IMR-90 (cell line): ENCODE measurements at regions not wholly inside any gene's neighbourhood (a gene's known extent, or its start where the extent isn't known, plus 50 kb on each side); places are given as distances from the start of the nearest gene placed in this dataset.

Experiments used
- ATAC-seq: fragments of 200-7000 bp; cut with Tn5 transposase; 2 replicates; pipeline ENCODE4 v1.9.1; 2020; ENCODE audit warnings: low read depth, mild to moderate bottlenecking, moderate library complexity
- BruUV-seq: library from RNA; stranded (reverse); fragments of 400-500 nt; replicated peaks from 2 replicates; lab custom pipeline; 2021; lab: Mats Ljungman, UMichigan
- CTCF ChIA-PET: fragments of 300-600 bp; formaldehyde crosslinking; extraction: SDS; loops from one replicate; lab custom pipeline; 2021; ENCODE audit warnings: antibody characterized with exemption; lab: Yijun Ruan, JAX
- POLR2A ChIA-PET: fragments of 300-600 bp; sonication (Branson Sonifier 250); formaldehyde crosslinking; loops from one replicate; lab custom pipeline; 2022; ENCODE audit warnings: antibody characterized with exemption; ENCODE audit not compliant: unreplicated experiment; lab: Charles Lee
- DNase-seq: peaks from one replicate; pipeline ENCODE4 v3.0.0; 2013
- H2AFZ ChIP-seq: replicated peaks from 2 replicates; pipeline ENCODE3; 2013; ENCODE audit warnings: low read length, mild to moderate bottlenecking; ENCODE audit not compliant: poor library complexity
- H2AK5ac ChIP-seq: 2 replicates; pipeline ENCODE4 v1.6.1; 2013; ENCODE audit warnings: low read depth, low read length, inconsistent platforms
- H2AK9ac ChIP-seq: replicated peaks from 2 replicates; pipeline ENCODE3; 2013; ENCODE audit warnings: mild to moderate bottlenecking, low read depth, low read length, moderate library complexity; ENCODE audit not compliant: poor library complexity
- H2BK120ac ChIP-seq: 2 replicates; pipeline ENCODE4 v1.6.1; 2013; ENCODE audit warnings: low read depth, low read length, inconsistent platforms
- H2BK15ac ChIP-seq: 3 replicates; pipeline ENCODE4 v1.6.1; 2013; ENCODE audit warnings: low read depth, low read length, inconsistent platforms
- H2BK20ac ChIP-seq: 2 replicates; pipeline ENCODE4 v1.6.1; 2013; ENCODE audit warnings: low read depth, mild to moderate bottlenecking, inconsistent platforms, low read length, moderate library complexity
- H2BK5ac ChIP-seq: 2 replicates; pipeline ENCODE4 v1.6.1; 2013; ENCODE audit warnings: mild to moderate bottlenecking, low read depth, low read length, inconsistent platforms; ENCODE audit not compliant: poor library complexity, severe bottlenecking
- H3K14ac ChIP-seq: replicated peaks from 2 replicates; pipeline ENCODE4 v1.6.1; 2013; ENCODE audit warnings: low read depth, low read length, inconsistent platforms
- H3K18ac ChIP-seq: 2 replicates; pipeline ENCODE4 v1.6.1; 2013; ENCODE audit warnings: low read depth, low read length, control low read depth
- H3K23ac ChIP-seq: 2 replicates; pipeline ENCODE4 v1.6.1; 2013; ENCODE audit warnings: low read depth, low read length, inconsistent platforms
- H3K27ac ChIP-seq: 2 replicates; pipeline ENCODE4 v1.5.1; 2013; ENCODE audit warnings: mild to moderate bottlenecking, control low read depth, low read length; ENCODE audit not compliant: insufficient read depth
- H3K27me3 ChIP-seq: 2 replicates; pipeline ENCODE4 v1.6.1; 2013; ENCODE audit warnings: low read length; ENCODE audit not compliant: control insufficient read depth, insufficient read depth
- H3K36me3 ChIP-seq: 2 replicates; pipeline ENCODE4 v1.6.1; 2013; ENCODE audit warnings: low read length, mixed read lengths; ENCODE audit not compliant: control insufficient read depth, insufficient read depth
- H3K4ac ChIP-seq: 2 replicates; pipeline ENCODE4 v1.6.1; 2013; ENCODE audit warnings: low read depth, low read length, inconsistent platforms
- H3K4me1 ChIP-seq: 2 replicates; pipeline ENCODE4 v1.6.1; 2013; ENCODE audit warnings: low read length, mixed read lengths; ENCODE audit not compliant: control insufficient read depth, insufficient read depth
- H3K4me2 ChIP-seq: 2 replicates; pipeline ENCODE4 v1.6.1; 2013; ENCODE audit warnings: low read depth, mild to moderate bottlenecking, control low read depth, low read length, moderate library complexity
- H3K4me3 ChIP-seq: 2 replicates; pipeline ENCODE4 v1.5.1; 2013; ENCODE audit warnings: low read depth, mild to moderate bottlenecking, control low read depth, low read length, moderate library complexity; ENCODE audit not compliant: insufficient read depth
- H3K56ac ChIP-seq: 2 replicates; pipeline ENCODE4 v1.6.1; 2013; ENCODE audit warnings: low read length, inconsistent platforms; ENCODE audit not compliant: insufficient read depth; ENCODE audit errors: extremely low read depth
- H3K79me1 ChIP-seq, 2 experiments: 2 replicates each; pipeline ENCODE4 v1.6.1; 2013; ENCODE audit warnings: low read length in 2 of 2, inconsistent platforms in 1 of 2, low read depth in 1 of 2
- H3K9ac ChIP-seq: 2 replicates; pipeline ENCODE4 v1.6.1; 2013; ENCODE audit warnings: low read depth, low read length, control low read depth
- H3K9me1 ChIP-seq: 2 replicates; pipeline ENCODE4 v1.6.1; 2013; ENCODE audit warnings: low read length, inconsistent platforms; ENCODE audit not compliant: insufficient read depth
- H3K9me3 ChIP-seq: 2 replicates; pipeline ENCODE4 v1.6.1; 2013; ENCODE audit warnings: low read length; ENCODE audit not compliant: control insufficient read depth, insufficient read depth
- H4K20me1 ChIP-seq: 2 replicates; pipeline ENCODE4 v1.6.1; 2013; ENCODE audit warnings: low read length, inconsistent platforms; ENCODE audit not compliant: insufficient read depth
- H4K5ac ChIP-seq: 2 replicates; pipeline ENCODE4 v1.6.1; 2013; ENCODE audit warnings: mild to moderate bottlenecking, low read depth, low read length, control low read depth
- H4K8ac ChIP-seq, 2 experiments: 2 replicates each; pipeline ENCODE4 v1.6.1; 2013; ENCODE audit warnings: low read depth in 2 of 2, low read length in 2 of 2, control low read depth in 1 of 2, inconsistent platforms in 1 of 2
- H4K91ac ChIP-seq: 2 replicates; pipeline ENCODE4 v1.6.1; 2013; ENCODE audit warnings: low read depth, low read length, inconsistent platforms; ENCODE audit not compliant: insufficient read depth
- CEBPB ChIP-seq: IDR thresholded peaks from 2 replicates; pipeline ENCODE4 v1.6.1; 2012; ENCODE audit warnings: low read depth, low read length, improper control_type of control experiment
- FOS ChIP-seq: fragments of 150-350 bp; IDR thresholded peaks from 2 replicates; pipeline ENCODE4 v1.6.1; 2016; ENCODE audit warnings: low read depth, low read length
- MAFK ChIP-seq: IDR thresholded peaks from 2 replicates; pipeline ENCODE4 v1.6.1; 2012; ENCODE audit warnings: low read depth, low read length, improper control_type of control experiment
- NFE2L2 ChIP-seq: fragments of 150-350 bp; IDR thresholded peaks from 2 replicates; pipeline ENCODE4 v1.6.1; 2016; ENCODE audit warnings: low read depth, mild to moderate bottlenecking, low read length
- POLR2A ChIP-seq: IDR thresholded peaks from 2 replicates; pipeline ENCODE4 v1.6.1; 2012; ENCODE audit warnings: mild to moderate bottlenecking, low read depth, low read length
- RFX5 ChIP-seq: IDR thresholded peaks from 2 replicates; pipeline ENCODE4 v1.8.0; 2012; ENCODE audit warnings: low read depth, mild to moderate bottlenecking, low read length, moderate library complexity
- USF2 ChIP-seq: fragments of 150-350 bp; IDR thresholded peaks from 2 replicates; pipeline ENCODE4 v1.6.1; 2017; ENCODE audit warnings: mild to moderate bottlenecking, antibody characterized with exemption, low read length, low read depth
- WGBS, 2 experiments: methylation state at CpG; one replicate each; pipeline versions ENCODE4 v1.1.5 to v1.1.7; 2013; ENCODE audit warnings: missing lambda C conversion rate in 2 of 2; ENCODE audit not compliant: insufficient read length in 1 of 2; ENCODE audit errors: extremely low coverage in 2 of 2; 5-methylcytosine and 5-hydroxymethylcytosine counted together
- dilution Hi-C: fragments of 300-500 bp; cut with HindIII; formaldehyde crosslinking; loops from one replicate; pipeline ENCODE4 v1.14.3; 2018; ENCODE audit warnings: low sequenced_read_pairs; ENCODE audit not compliant: unreplicated experiment
- in situ Hi-C: fragments of 300-500 bp; cut with MboI; formaldehyde crosslinking; loops from 3 replicates; pipeline ENCODE4 v1.14.3; 2019; ENCODE audit warnings: low sequenced_read_pairs, inconsistent platforms, mixed read lengths
- intact Hi-C: fragments of 100-400 bp; cut with micrococcal nuclease; formaldehyde crosslinking; loops from 2 replicates; pipeline ENCODE4 v1.10.0; 2022
- TF ChIP-seq, protein P1 (sequence below): conservative IDR thresholded peaks from 2 replicates; pipeline ENCODE4 v1.5.1; 2012; ENCODE audit warnings: mild to moderate bottlenecking, low read depth, low read length, improper control_type of control experiment

DNA sequence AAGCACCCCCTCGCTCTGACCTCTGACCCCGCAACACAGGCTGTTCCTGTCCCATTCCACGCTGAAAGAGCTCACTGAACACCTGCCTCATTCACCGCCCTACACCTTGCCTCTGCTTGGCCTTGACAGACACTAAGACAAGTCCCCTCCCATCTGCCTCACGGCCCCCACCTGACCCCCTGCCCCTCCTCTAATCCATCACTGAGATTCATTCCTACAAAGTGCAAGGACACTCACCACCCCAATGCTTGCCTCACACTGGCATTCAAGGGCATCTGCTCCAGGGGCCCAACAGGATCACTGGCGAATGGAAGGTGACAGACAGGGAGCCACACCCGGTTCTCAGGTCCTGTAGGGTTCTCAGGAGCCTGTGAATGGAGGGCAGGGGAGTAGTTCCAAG is 68.1 kb upstream of the NANOS1 start:
- Histone ChIP-seq H3K18ac (no peak overlapping the region), H3K9me3 (no peaks in the 10 kb centered on the region; the same call in 1 of the 2 replicates), H3K36me3 (no peaks in the 10 kb centered on the region), H2BK120ac (no peak overlapping the region), H3K56ac (no peak overlapping the region), H3K23ac (no peak overlapping the region), H2BK5ac (no peak overlapping the region), H3K4me2 (no peak overlapping the region), H3K4me1 (peaks cover 7% of the 10 kb centered on the region), H3K4me3 (no peak overlapping the region), H4K91ac (no peak overlapping the region), H4K5ac (no peak overlapping the region), H3K27ac (no peak overlapping the region), H2AK5ac (no peak overlapping the region), H2AFZ (no peak overlapping the region), H3K9ac (no peak overlapping the region), H3K79me1 (no peaks in the 10 kb centered on the region), H2AK9ac (no peak overlapping the region), H4K20me1 (no peaks in the 10 kb centered on the region), H3K27me3 (peaks cover 14% of the 10 kb centered on the region), H2BK20ac (no peak overlapping the region), H3K9me1 (no peaks in the 10 kb centered on the region), H3K14ac (no peak overlapping the region), H3K4ac (no peak overlapping the region), H4K8ac (no peak overlapping the region), H2BK15ac (no peak overlapping the region)
- ChIA-PET CTCF (no interaction called here), POLR2A (no interaction called here)
- in situ Hi-C loops (no loop called here), intact Hi-C loops (no loop called here), dilution Hi-C loops (no loop called here)
- ATAC-seq (no peak), DNase-seq (no peak)
- no TSS peak for BruUV-seq
- WGBS, 2 experiments: 50% methylated on average over 3 of the region's 7 CpGs; no CpG with 5 or more reads in 1 of the 2 experiments
- TF ChIP-seq FOS (no peak), POLR2A (no peak), USF2 (no peak), NFE2L2 (no peak), MAFK (no peak), CEBPB (no peak), RFX5 (no peak)
- TF ChIP-seq, protein P1, sequence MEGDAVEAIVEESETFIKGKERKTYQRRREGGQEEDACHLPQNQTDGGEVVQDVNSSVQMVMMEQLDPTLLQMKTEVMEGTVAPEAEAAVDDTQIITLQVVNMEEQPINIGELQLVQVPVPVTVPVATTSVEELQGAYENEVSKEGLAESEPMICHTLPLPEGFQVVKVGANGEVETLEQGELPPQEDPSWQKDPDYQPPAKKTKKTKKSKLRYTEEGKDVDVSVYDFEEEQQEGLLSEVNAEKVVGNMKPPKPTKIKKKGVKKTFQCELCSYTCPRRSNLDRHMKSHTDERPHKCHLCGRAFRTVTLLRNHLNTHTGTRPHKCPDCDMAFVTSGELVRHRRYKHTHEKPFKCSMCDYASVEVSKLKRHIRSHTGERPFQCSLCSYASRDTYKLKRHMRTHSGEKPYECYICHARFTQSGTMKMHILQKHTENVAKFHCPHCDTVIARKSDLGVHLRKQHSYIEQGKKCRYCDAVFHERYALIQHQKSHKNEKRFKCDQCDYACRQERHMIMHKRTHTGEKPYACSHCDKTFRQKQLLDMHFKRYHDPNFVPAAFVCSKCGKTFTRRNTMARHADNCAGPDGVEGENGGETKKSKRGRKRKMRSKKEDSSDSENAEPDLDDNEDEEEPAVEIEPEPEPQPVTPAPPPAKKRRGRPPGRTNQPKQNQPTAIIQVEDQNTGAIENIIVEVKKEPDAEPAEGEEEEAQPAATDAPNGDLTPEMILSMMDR: no peak
